Activated T-cell treated with anti-CD3 and anti-CD28 coated beads, Interleukin-2, amount 50 U/mL, for 1 hour (primary cell): ENCODE measurements at regions not wholly inside any gene's neighbourhood (a gene's known extent, or its start where the extent isn't known, plus 50 kb on each side); places are given as distances from the start of the nearest gene placed in this dataset.

ENCODE experiments used
- DNase-seq: peaks from one replicate; pipeline ENCODE4 v3.0.0-alpha.2; 2020

- no peak for DNase-seq
Measured at GRCh38 chr12:5232826-5233500, 189.3 kb downstream of the KCNA5 start.

- no peak for DNase-seq
Measured at GRCh38 chr12:5236022-5236640, 192.5 kb downstream of the KCNA5 start.

GRCh38 chr12:5242440-5242839 is 189.5 kb upstream of the NTF3 start:
- no peak for DNase-seq

GRCh38 chr12:5243014-5243413 is 188.9 kb upstream of the NTF3 start:
- DNase-seq = no peak

GRCh38 chr12:5244513-5244972 is 187.4 kb upstream of the NTF3 start:
- DNase-seq = no peak

GRCh38 chr12:5246196-5246595 is 185.7 kb upstream of the NTF3 start:
- DNase-seq = no peak

- no peak for DNase-seq
Measured at GRCh38 chr12:5247144-5247543, 184.8 kb upstream of the NTF3 start.

- DNase-seq = no peak
Measured at GRCh38 chr12:5248230-5248629, 183.7 kb upstream of the NTF3 start.

- no peak for DNase-seq
Measured at GRCh38 chr12:5248999-5249526, 182.8 kb upstream of the NTF3 start.

- no peak for DNase-seq
Measured at GRCh38 chr12:5251092-5251491, 180.8 kb upstream of the NTF3 start.

GRCh38 chr12:5251786-5252185 is 180.1 kb upstream of the NTF3 start:
- no peak for DNase-seq

GRCh38 chr12:5254703-5255102 is 177.2 kb upstream of the NTF3 start:
- DNase-seq = no peak

GRCh38 chr12:5257763-5258495 is 174.0 kb upstream of the NTF3 start:
- DNase-seq = no peak

- no peak for DNase-seq
Measured at GRCh38 chr12:5258498-5258897, 173.4 kb upstream of the NTF3 start.

GRCh38 chr12:5258926-5259325 is 173.0 kb upstream of the NTF3 start:
- no peak for DNase-seq

GRCh38 chr12:5259523-5259922 is 172.4 kb upstream of the NTF3 start:
- DNase-seq = no peak

- DNase-seq = no peak
Measured at GRCh38 chr12:5260086-5260485, 171.8 kb upstream of the NTF3 start.

- DNase-seq = no peak
Measured at GRCh38 chr12:5260591-5261086, 171.3 kb upstream of the NTF3 start.

GRCh38 chr12:5262450-5262849 is 169.5 kb upstream of the NTF3 start:
- no peak for DNase-seq

GRCh38 chr12:5262885-5263284 is 169.0 kb upstream of the NTF3 start:
- no peak for DNase-seq

GRCh38 chr12:5264006-5264405 is 167.9 kb upstream of the NTF3 start:
- DNase-seq = no peak

- no peak for DNase-seq
Measured at GRCh38 chr12:5267603-5268423, 164.1 kb upstream of the NTF3 start.
